Common myeloid progenitor, CD34-positive (primary cell): ENCODE measurements at regions not wholly inside any gene's neighbourhood (a gene's known extent, or its start where the extent isn't known, plus 50 kb on each side); places are given as distances from the start of the nearest gene placed in this dataset.
"Not testable (repeated sequence)": the region's sequence is repeated elsewhere in the genome, so short reads cannot be mapped to it uniquely, and the experiment has no call there.

ENCODE experiments used
- CTCF ChIA-PET: fragments of 350-600 bp; sonication (Branson Sonifier 250); formaldehyde crosslinking; loops from one replicate; lab custom pipeline; 2021; ENCODE audit warnings: antibody characterized with exemption; lab: Charles Lee
- POLR2A ChIA-PET: fragments of 350-600 bp; sonication (Branson Sonifier 250); formaldehyde crosslinking; loops from one replicate; lab custom pipeline; 2021; ENCODE audit warnings: antibody characterized with exemption; lab: Charles Lee
- DNase-seq, 3 donors: peaks; one replicate each; pipeline versions ENCODE4 v3.0.0 to v3.0.0-alpha.2; 2013
- H3K27ac ChIP-seq, 2 experiments: 1 replicate in 1 of 2; 2 replicates in 1 of 2; pipeline ENCODE4 v1.7.0; 2013; ENCODE audit warnings: inconsistent platforms in 2 of 2, low read length in 2 of 2, mild to moderate bottlenecking in 2 of 2, low read depth in 1 of 2, moderate library complexity in 1 of 2; ENCODE audit not compliant: severe bottlenecking in 2 of 2, insufficient read depth in 1 of 2, poor library complexity in 1 of 2
- H3K27me3 ChIP-seq, 5 experiments: replicated peaks in 2 of 5; 1 replicate in 3 of 5; 2 replicates in 2 of 5; pipeline versions ENCODE4 v1.6.1 to v1.7.0; 2013; ENCODE audit warnings: low read length in 4 of 5, mild to moderate bottlenecking in 2 of 5, moderate library complexity in 2 of 5, inconsistent platforms in 1 of 5; ENCODE audit not compliant: insufficient read depth in 5 of 5, control insufficient read depth in 4 of 5
- H3K36me3 ChIP-seq, 4 experiments: 1 replicate in 2 of 4; 2 replicates in 2 of 4; pipeline versions ENCODE4 v1.6.1 to v1.7.0; 2013; ENCODE audit warnings: low read length in 3 of 4, control low read depth in 1 of 4, mild to moderate bottlenecking in 1 of 4; ENCODE audit not compliant: control insufficient read depth in 4 of 4, insufficient read depth in 4 of 4
- H3K4me1 ChIP-seq, 4 experiments: 1 replicate in 3 of 4; 2 replicates in 1 of 4; pipeline versions ENCODE4 v1.6.1 to v1.7.1; 2013; ENCODE audit warnings: low read length in 3 of 4, mild to moderate bottlenecking in 3 of 4, control low read depth in 1 of 4, inconsistent platforms in 1 of 4, moderate library complexity in 1 of 4; ENCODE audit not compliant: control insufficient read depth in 4 of 4, insufficient read depth in 4 of 4; ENCODE audit errors: control extremely low read depth in 1 of 4
- H3K4me3 ChIP-seq, 7 experiments: 1 replicate in 4 of 7; 2 replicates in 3 of 7; pipeline versions ENCODE4 v1.5.1 to v1.7.0; 2013; ENCODE audit warnings: mild to moderate bottlenecking in 7 of 7, low read length in 6 of 7, moderate library complexity in 6 of 7, inconsistent platforms in 2 of 7, low read depth in 2 of 7, control low read depth in 1 of 7; ENCODE audit not compliant: insufficient read depth in 4 of 7, control insufficient read depth in 1 of 7; ENCODE audit errors: extremely low read depth in 1 of 7
- H3K9me3 ChIP-seq, 5 experiments: 1 replicate in 4 of 5; 2 replicates in 1 of 5; pipeline versions ENCODE4 v1.6.1 to v1.7.1; 2013; ENCODE audit warnings: low read length in 4 of 5, mild to moderate bottlenecking in 2 of 5, inconsistent platforms in 1 of 5, low read depth in 1 of 5, moderate library complexity in 1 of 5; ENCODE audit not compliant: control insufficient read depth in 4 of 5, insufficient read depth in 2 of 5; ENCODE audit errors: control extremely low read depth in 1 of 5
- WGBS: methylation state at CpG from one replicate; pipeline ENCODE4 v1.1.5; 2013; ENCODE audit not compliant: insufficient coverage; 5-methylcytosine and 5-hydroxymethylcytosine counted together

GRCh38 chr12:100083308-100083707 lies 59.4 kb downstream of the BLTP3B start:
- Histone ChIP-seq H3K27ac (no peak overlapping the region), H3K4me1 (no peaks in the 10 kb centered on the region), H3K27me3 (no peaks in the 10 kb centered on the region), H3K36me3 (peaks cover 14 to 59% (median 27%) of the 10 kb centered on the region in 4 experiments), H3K9me3 (peaks cover 0 to 22% (median 11%) of the 10 kb centered on the region in 5 experiments), H3K4me3 (no peak overlapping the region)
- ChIA-PET POLR2A (no interaction called here), CTCF (no interaction called here)
- no peak for DNase-seq
- WGBS: no CpG with 5 or more reads among the region's 2 CpGs

- DNase-seq, H3K27ac ChIP-seq, H3K4me1 ChIP-seq, H3K4me3 ChIP-seq, POLR2A ChIA-PET, H3K27me3 ChIP-seq: not testable (repeated sequence)
- H3K9me3 ChIP-seq: peaks cover 0 to 26% (median 11%) of the 10 kb centered on the region in 5 experiments
- CTCF ChIA-PET: interaction anchor here (0.8 kb wide), 1 partner anchor 78 kb away, joined by 3 read pairs; no protein-coding TSS in a partner anchor
- peaks cover 10 to 62% (median 24%) of the 10 kb centered on the region in 4 experiments for H3K36me3 ChIP-seq
- WGBS: 100% methylated on average over 2 of the region's 3 CpGs
Observed at GRCh38 chr12:100078777-100079176, 63.9 kb downstream of the BLTP3B start.

GRCh38 chr12:100077367-100077766 lies 65.3 kb downstream of the BLTP3B start:
- H3K36me3 ChIP-seq: peaks cover 6 to 50% (median 19%) of the 10 kb centered on the region in 4 experiments
- DNase-seq: no peak
- H3K4me1 ChIP-seq: no peaks in the 10 kb centered on the region
- H3K27me3 ChIP-seq: no peaks in the 10 kb centered on the region
- no peak overlapping the region for H3K4me3 ChIP-seq
- H3K9me3 ChIP-seq: peaks cover 0 to 26% (median 11%) of the 10 kb centered on the region in 5 experiments
- CTCF ChIA-PET: no interaction called here
- H3K27ac ChIP-seq: no peak overlapping the region
- POLR2A ChIA-PET: no interaction called here
- 95% methylated on average over 2 of the region's 3 CpGs for WGBS

- 100% methylated on average over 1 of the region's 2 CpGs for WGBS
- no peaks in the 10 kb centered on the region for H3K4me1 ChIP-seq
- H3K27ac ChIP-seq: no peak overlapping the region
- no peaks in the 10 kb centered on the region for H3K27me3 ChIP-seq
- no peak overlapping the region for H3K4me3 ChIP-seq
- peaks cover 4 to 34% (median 9%) of the 10 kb centered on the region in 4 experiments for H3K36me3 ChIP-seq
- ChIA-PET CTCF (no interaction called here), POLR2A (no interaction called here)
- H3K9me3 ChIP-seq: peaks cover 0 to 18% (median 9%) of the 10 kb centered on the region in 5 experiments
- DNase-seq: peak in 1 of 3 donors; percentile 9
Observed at GRCh38 chr12:100075598-100075997, 67.1 kb downstream of the BLTP3B start.

GRCh38 chr12:100069795-100070194 lies 72.9 kb downstream of the BLTP3B start:
- ChIA-PET POLR2A (no interaction called here), CTCF (no interaction called here)
- no CpG with 5 or more reads among the region's 1 CpG for WGBS
- H3K9me3 ChIP-seq: peaks cover 0 to 25% (median 0%) of the 10 kb centered on the region in 5 experiments
- H3K27me3 ChIP-seq: no peaks in the 10 kb centered on the region
- no peak for DNase-seq
- H3K4me1 ChIP-seq: no peaks in the 10 kb centered on the region
- no peak overlapping the region for H3K4me3 ChIP-seq
- H3K36me3 ChIP-seq: peaks cover 2 to 31% (median 13%) of the 10 kb centered on the region in 4 experiments
- no peak overlapping the region for H3K27ac ChIP-seq

GRCh38 chr12:100068305-100068704 lies 74.4 kb downstream of the BLTP3B start:
- no peak for DNase-seq
- H3K4me1 ChIP-seq: no peaks in the 10 kb centered on the region
- no peak overlapping the region for H3K4me3 ChIP-seq
- POLR2A ChIA-PET: no interaction called here
- no CpG with 5 or more reads among the region's 1 CpG for WGBS
- peaks cover 0 to 25% (median 0%) of the 10 kb centered on the region in 5 experiments for H3K9me3 ChIP-seq
- H3K27ac ChIP-seq: no peak overlapping the region
- H3K36me3 ChIP-seq: peaks cover 2 to 40% (median 13%) of the 10 kb centered on the region in 4 experiments
- CTCF ChIA-PET: interaction anchor here (0.6 kb wide), 1 partner anchor 1350 kb away, joined by 3 read pairs; no protein-coding TSS in a partner anchor
- H3K27me3 ChIP-seq: no peaks in the 10 kb centered on the region

- no peak for DNase-seq
- no peaks in the 10 kb centered on the region for H3K27me3 ChIP-seq
Observed at GRCh38 chr12:100061814-100062213, 77.1 kb upstream of the ANKS1B start.

More at GRCh38 chr12:100061814-100062213, 77.1 kb upstream of the ANKS1B start:
- WGBS: no CpG with 5 or more reads among the region's 3 CpGs
- CTCF ChIA-PET: no interaction called here
- peaks cover 7 to 29% (median 9%) of the 10 kb centered on the region in 4 experiments for H3K36me3 ChIP-seq
- H3K4me3 ChIP-seq: no peak overlapping the region
- H3K9me3 ChIP-seq: peaks cover 0 to 12% (median 0%) of the 10 kb centered on the region in 5 experiments
- H3K4me1 ChIP-seq: no peaks in the 10 kb centered on the region
- POLR2A ChIA-PET: no interaction called here
- no peak overlapping the region for H3K27ac ChIP-seq
